SK-N-SH treated with all-trans-retinoic acid at 6 μM for 48 hours (cell line): ENCODE measurements at regions not wholly inside any gene's neighbourhood (a gene's known extent, or its start where the extent isn't known, plus 50 kb on each side); places are given as distances from the start of the nearest gene placed in this dataset.

ENCODE experiments used
- ARNTL ChIP-seq: fragments of 450-650 bp; formaldehyde crosslinking; IDR thresholded peaks from 2 replicates; pipeline ENCODE4 v1.5.0; 2020; ENCODE audit warnings: low read depth, mild to moderate bottlenecking, moderate library complexity, borderline replicate concordance
- CREB5 ChIP-seq: fragments of 250-450 bp; sonication (Bioruptor Pico); IDR thresholded peaks from 2 replicates; pipeline ENCODE4 v1.5.1; 2020; ENCODE audit warnings: low read depth, mild to moderate bottlenecking, moderate library complexity
- CSDC2 ChIP-seq: fragments of 250-450 bp; sonication (Bioruptor Pico); IDR thresholded peaks from 2 replicates; pipeline ENCODE4 v1.5.0; 2020; ENCODE audit warnings: mild to moderate bottlenecking, moderate library complexity
- PATZ1 ChIP-seq: fragments of 250-450 bp; sonication (Bioruptor Pico); IDR thresholded peaks from 2 replicates; pipeline ENCODE4 v1.8.0; 2020; ENCODE audit warnings: mild to moderate bottlenecking, moderate library complexity, borderline replicate concordance
- POU6F1 ChIP-seq: fragments of 250-450 bp; sonication (Bioruptor Pico); IDR thresholded peaks from 2 replicates; pipeline ENCODE4 v1.8.0; 2021; ENCODE audit warnings: low read depth, mild to moderate bottlenecking, moderate library complexity, borderline replicate concordance
- PPARA ChIP-seq: fragments of 250-450 bp; sonication (Bioruptor Pico); IDR thresholded peaks from 2 replicates; pipeline ENCODE4 v1.5.0; 2020; ENCODE audit warnings: mild to moderate bottlenecking, borderline replicate concordance
- TSHZ2 ChIP-seq: fragments of 250-450 bp; sonication (Bioruptor Pico); IDR thresholded peaks from 2 replicates; pipeline ENCODE4 v1.5.0; 2020; ENCODE audit warnings: mild to moderate bottlenecking, moderate library complexity
- ZC3H10 ChIP-seq: fragments of 250-450 bp; sonication (Bioruptor Pico); IDR thresholded peaks from 2 replicates; pipeline ENCODE4 v1.5.1; 2021; ENCODE audit warnings: mild to moderate bottlenecking, moderate library complexity
- ZFP3 ChIP-seq: fragments of 250-450 bp; sonication (Bioruptor Pico); IDR thresholded peaks from 2 replicates; pipeline ENCODE4 v1.5.0; 2020; ENCODE audit warnings: mild to moderate bottlenecking, moderate library complexity
- ZFP30 ChIP-seq: fragments of 450-650 bp; formaldehyde crosslinking; IDR thresholded peaks from 2 replicates; pipeline ENCODE4 v1.5.0; 2022; ENCODE audit warnings: mild to moderate bottlenecking, moderate library complexity
- ZNF565 ChIP-seq: fragments of 450-650 bp; formaldehyde crosslinking; conservative IDR thresholded peaks from 2 replicates; pipeline ENCODE4 v1.5.0; 2020; ENCODE audit warnings: low read depth, mild to moderate bottlenecking, moderate library complexity

GRCh38 chr6:159378411-159379328 is 209.5 kb downstream of the FNDC1 start:
- TF ChIP-seq ZC3H10 (CRISPR knock-in tag): no peak
- TF ChIP-seq ZFP30 (CRISPR knock-in tag): no peak
- no peak for TF ChIP-seq PATZ1 (CRISPR knock-in tag)
- TF ChIP-seq ZNF565 (CRISPR knock-in tag): no peak
- TF ChIP-seq CREB5: no peak
- no peak for TF ChIP-seq PPARA (CRISPR knock-in tag)
- TF ChIP-seq ARNTL: no peak
- TF ChIP-seq POU6F1 (CRISPR knock-in tag): no peak
- no peak for TF ChIP-seq CSDC2
- no peak for TF ChIP-seq ZFP3 (CRISPR knock-in tag)
- no peak for TF ChIP-seq TSHZ2 (CRISPR knock-in tag)
